HG03103 (cell line): ENCODE measurements at regions not wholly inside any gene's neighbourhood (a gene's known extent, or its start where the extent isn't known, plus 50 kb on each side); places are given as distances from the start of the nearest gene placed in this dataset.
"Not testable (repeated sequence)": the region's sequence is repeated elsewhere in the genome, so short reads cannot be mapped to it uniquely, and the experiment has no call there.

ENCODE experiments used
- ATAC-seq: cut with Tn5 transposase; IDR thresholded peaks from one replicate; pipeline ENCODE4 v1.9.1; 2021; ENCODE audit warnings: low read depth; ENCODE audit not compliant: unreplicated experiment

DNA sequence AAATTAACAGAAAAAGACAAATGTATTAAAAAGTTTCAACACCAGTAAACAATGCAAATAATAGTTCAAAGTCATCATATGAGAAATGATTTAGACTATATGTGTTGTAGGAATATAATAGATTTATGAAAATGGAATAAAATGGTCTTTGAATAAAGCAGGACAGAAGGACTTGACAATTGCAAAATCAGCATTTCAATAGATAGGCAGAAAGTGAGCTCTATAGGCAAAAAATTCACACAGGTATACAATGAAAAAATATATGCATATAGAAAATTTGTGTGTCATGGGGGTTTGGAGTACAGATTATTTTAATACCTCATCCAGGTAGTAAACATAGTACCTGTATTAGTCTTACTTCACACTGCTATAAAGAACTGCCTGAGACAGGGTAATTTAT, 571.1 kb upstream of the EYS start:
- ATAC-seq: no peak

- ATAC-seq: no peak
Observed at GRCh38 chr6:66277400-66277799, 570.4 kb upstream of the EYS start.

- no peak for ATAC-seq
Observed at GRCh38 chr6:66265737-66266136, 558.7 kb upstream of the EYS start.

- no peak for ATAC-seq
Observed at GRCh38 chr6:66264376-66264775, 557.4 kb upstream of the EYS start.

DNA sequence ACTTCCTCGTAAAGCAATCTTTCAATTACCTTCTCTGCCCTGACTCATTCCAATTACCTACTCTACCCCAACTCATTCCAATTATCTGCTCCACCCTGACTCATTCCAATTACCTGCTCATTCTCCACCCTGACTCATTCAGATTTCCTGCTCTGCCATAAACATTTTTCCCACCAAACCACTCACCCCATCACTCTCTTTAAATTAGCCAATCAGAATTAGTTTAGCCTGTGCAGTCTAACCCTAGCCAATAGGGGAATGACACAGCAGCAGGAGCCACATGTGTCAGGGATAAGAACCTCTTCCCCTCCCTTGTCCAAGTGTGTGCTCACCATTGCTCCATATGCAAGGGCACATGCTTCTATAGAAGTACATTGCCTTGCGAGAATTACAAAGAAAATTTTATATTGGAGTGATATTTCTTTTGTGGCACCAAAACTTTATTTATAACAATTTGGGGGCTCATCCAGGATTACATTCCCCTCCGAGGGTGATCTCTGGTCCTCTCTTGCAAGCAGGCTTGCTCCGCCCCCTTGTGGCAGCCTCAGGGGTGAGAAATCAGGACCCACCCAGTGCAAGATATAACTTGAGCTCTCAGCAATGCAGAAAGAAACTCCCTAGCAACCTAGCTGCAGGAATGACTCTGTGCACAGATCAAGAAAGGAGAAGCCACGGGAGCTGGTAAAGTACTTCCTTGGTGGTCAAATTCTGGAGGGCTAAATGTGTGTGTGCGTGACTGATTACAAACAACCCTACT, 551.9 kb upstream of the EYS start:
- ATAC-seq: not testable (repeated sequence)

DNA sequence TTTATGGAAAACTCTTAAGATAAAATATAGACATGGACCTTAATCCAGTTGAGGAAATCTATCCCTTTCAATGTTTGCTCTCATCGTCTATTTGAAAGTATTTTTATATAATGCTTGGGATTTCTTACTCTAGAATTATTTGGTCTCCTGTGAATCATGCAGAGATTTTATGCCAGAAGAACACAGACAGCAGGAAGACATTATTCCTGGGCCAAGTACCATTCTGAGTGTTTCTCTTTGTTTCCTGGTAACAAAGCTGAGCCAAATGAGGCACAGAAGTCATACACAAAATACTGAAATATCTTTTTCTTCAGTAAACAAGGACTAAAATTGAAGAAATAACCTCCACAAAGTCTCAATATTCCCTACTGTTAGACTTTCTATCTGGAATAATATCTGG, 538.2 kb upstream of the EYS start:
- no peak for ATAC-seq

- ATAC-seq: no peak
Observed at GRCh38 chr6:66238851-66239250, 531.8 kb upstream of the EYS start.

- ATAC-seq: no peak
Observed at GRCh38 chr6:66232890-66233289, 525.9 kb upstream of the EYS start.

- ATAC-seq: no peak
Observed at GRCh38 chr6:66230591-66230990, 523.6 kb upstream of the EYS start.

DNA sequence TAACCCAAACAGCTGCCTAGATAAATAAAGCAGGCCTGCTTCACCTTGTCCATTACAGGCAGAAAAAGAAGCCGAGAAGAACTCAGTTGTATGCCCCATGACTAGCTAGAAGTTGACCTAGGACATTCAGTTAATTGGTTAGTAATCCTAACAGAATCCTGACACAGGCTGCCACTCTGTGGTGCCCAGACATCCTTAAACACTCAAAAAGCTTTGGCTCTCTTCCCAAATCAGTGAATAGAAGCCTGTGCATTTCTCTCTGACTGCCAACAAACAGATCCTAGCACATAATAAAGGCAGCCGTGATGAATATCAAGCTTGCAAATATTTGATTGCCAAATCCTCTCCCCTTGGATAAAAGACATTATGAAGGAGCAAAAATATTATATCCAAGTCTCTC, 519.1 kb upstream of the EYS start:
- ATAC-seq: no peak

GRCh38 chr6:66210964-66211363, 503.9 kb upstream of the EYS start:
- ATAC-seq: no peak

- no peak for ATAC-seq
Observed at GRCh38 chr6:66200390-66200789, 493.4 kb upstream of the EYS start.

DNA sequence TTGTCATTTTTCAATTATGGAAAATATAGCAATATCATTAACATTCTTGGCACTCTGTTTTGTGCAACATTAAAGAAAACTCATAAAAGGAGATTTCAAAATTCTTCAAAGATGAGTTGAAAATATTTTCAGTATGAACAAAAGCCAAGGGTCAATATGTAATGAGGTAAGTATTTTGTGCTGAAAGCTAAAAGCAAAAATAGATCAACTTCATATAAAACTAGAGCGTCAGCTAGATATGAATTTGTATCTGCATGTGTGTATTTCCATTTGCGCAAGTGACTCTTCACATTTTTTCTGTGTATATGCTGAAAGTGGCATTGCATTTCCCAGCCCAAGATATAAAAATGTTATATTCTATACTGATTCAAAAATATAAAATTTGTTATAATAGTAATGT, 492.1 kb upstream of the EYS start:
- ATAC-seq: no peak

GRCh38 chr6:66198062-66198624, 491.1 kb upstream of the EYS start:
- ATAC-seq: no peak

DNA sequence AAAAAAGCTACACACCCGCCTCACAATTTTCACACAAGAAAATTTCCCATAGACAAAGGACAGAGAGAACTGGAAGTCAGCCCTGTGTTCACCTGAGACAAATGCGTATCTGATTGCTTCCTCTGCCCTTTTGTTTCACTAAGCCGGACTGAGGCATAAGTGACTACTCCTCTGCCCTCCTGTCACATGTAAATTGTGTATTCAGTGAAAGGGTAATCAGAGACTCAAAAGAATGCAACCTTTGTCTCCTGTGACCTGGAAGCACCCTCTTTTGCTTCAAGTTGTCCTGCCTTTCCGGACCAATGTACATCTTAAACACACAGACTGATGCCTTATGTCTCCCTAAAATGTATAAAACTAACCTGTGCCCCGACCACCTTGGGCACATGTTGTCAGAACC, 483.8 kb upstream of the EYS start:
- no peak for ATAC-seq

DNA sequence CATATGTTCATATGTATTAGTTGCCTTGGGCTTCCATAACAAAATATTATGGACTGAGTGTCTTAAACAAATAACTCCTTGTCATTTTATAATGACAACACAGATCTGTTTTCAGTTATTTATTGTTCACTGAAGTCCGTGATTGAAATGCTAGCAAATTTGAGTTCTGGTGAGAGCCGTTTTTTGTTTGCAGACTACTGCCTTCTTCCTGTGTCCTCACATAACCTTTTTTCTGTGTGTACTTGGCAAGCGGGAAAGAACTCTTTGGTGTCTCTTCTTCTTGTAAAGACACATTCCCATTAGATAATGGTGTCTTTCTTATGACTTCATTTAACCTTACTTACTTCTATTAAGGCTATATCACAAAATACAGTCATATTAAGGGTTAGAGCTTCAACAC, 482.9 kb upstream of the EYS start:
- no peak for ATAC-seq

GRCh38 chr6:66186756-66187155, 479.7 kb upstream of the EYS start:
- no peak for ATAC-seq

DNA sequence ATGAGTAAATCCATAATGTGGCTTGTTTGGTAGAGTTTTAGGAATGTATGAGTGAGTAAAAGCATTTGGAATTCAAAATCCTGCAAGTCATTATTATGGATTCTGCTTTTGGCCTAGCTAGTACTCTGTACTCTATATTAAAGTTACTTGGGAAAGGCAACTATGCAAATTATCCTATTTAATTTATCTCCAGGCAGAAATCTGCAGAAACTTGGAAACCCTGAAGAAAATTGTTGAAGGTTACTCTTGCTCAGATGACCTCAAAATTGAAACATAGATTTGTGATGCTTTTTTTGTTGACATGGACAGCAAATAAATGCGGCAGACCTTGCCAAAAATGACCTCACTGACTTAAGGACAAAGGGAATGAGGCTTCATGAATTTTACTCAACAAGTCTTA, 477.1 kb upstream of the EYS start:
- no peak for ATAC-seq

DNA sequence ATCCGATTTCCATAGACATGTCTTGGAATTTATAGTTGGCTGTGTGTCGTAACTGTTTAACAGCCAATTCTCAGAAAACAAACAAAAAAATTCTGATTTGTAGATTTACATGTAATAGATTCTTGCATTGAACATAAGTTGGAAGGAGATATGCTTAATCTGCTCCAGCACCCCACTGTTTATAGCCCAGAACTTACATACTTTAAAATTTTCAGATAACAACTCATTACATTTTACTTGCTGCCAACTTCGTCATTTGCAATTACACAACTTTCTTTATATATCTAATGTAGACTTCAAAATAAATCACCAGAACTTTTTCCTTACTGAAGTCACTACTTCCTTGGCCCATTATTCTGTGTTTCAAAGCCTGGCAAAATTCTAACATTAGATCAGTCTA, 472.3 kb upstream of the EYS start:
- ATAC-seq: no peak

GRCh38 chr6:66173587-66173986, 466.6 kb upstream of the EYS start:
- ATAC-seq: no peak

GRCh38 chr6:66166713-66167112, 459.7 kb upstream of the EYS start:
- ATAC-seq: not testable (repeated sequence)

DNA sequence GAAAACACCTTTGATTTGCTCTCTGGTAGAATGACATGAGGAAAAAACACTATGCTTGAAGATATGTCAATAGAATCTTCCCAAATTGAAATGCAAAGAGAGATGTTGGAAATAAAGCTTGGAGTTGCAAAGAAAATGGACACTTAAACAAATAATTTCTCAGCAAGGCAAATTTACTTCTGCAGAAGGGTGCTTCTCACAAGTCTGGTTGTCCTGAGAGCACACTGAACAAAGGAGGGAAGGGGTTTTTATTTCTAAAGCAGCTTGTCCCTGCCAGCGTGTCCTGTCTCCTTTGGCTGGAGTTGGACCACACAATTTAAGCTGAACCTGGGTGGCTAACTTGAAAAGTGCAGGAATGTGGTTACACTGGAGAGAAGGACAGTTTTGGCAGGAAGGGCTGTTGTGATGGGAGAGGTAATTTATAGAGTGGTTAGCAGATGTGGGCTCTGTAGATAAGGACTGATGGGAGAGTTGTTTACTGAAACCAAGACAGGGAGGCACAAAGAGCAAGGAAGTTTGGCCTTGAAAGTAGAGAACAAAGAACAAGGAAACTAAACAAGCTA, 454.6 kb upstream of the EYS start:
- no peak for ATAC-seq
